HG02763 (cell line): ENCODE measurements at regions not wholly inside any gene's neighbourhood (a gene's known extent, or its start where the extent isn't known, plus 50 kb on each side); places are given as distances from the start of the nearest gene placed in this dataset.
"Not testable (repeated sequence)": the region's sequence is repeated elsewhere in the genome, so short reads cannot be mapped to it uniquely, and the experiment has no call there.

Experiments used
- ATAC-seq: cut with Tn5 transposase; IDR thresholded peaks from one replicate; pipeline ENCODE4 v1.9.1; 2021; ENCODE audit warnings: mild to moderate bottlenecking, moderate library complexity; ENCODE audit not compliant: unreplicated experiment

DNA sequence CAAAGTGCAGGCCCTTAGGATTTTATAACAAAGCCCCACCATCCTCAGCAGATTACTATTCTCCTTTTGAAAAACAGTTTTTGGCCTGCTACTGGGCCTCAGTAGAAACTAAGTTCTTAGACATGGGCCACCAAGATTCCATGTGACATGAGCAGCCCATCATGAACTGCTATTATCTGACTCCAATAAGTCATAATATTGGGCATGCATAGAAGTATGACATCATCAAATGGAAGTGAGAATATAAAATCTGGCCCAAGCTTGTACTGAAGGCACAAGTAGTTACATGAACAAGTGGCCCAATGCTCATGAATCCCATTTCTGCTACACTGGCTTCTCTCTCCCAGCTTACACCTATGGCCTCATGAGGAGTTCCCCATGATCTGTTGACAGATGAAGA lies 404.8 kb downstream of the EPHA5 start:
- ATAC-seq, result no peak

DNA sequence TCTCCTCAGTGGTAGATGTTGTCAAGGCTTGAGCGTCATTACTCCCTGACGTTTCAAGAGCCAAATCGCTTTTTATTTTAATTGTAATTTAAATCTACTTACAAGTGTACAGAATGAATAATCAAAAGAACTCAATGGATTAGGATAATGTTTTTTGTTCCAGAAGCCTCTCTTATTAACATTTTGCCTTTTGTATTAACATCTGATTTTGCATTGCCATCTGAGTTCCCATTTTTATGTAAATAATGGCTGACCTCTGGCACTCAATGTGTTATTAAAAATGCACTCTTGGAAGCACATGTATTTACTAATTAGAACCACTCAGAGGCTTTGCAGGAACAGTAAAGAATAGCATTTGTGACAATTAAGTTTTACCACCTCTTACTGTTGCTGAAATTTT lies 411.0 kb downstream of the EPHA5 start:
- no peak for ATAC-seq

DNA sequence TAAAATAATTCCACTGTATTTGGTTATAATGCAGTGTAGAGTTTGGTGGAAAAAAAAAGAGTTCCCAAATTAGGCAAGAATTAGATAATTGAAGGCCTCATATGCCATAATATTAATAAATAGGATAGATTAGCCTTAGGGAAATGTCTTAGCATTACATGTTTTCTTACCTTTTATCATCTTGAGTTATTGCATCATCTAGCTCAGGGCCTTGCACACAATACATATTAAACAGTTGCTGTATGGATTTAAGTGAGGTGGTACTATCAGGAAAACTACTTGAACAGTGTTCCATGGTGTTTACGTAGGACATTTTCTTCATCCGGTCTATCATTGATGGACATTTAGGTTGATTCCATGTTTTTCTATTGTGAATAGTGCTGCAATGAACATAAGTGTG lies 419.4 kb downstream of the EPHA5 start:
- ATAC-seq, result no peak

DNA sequence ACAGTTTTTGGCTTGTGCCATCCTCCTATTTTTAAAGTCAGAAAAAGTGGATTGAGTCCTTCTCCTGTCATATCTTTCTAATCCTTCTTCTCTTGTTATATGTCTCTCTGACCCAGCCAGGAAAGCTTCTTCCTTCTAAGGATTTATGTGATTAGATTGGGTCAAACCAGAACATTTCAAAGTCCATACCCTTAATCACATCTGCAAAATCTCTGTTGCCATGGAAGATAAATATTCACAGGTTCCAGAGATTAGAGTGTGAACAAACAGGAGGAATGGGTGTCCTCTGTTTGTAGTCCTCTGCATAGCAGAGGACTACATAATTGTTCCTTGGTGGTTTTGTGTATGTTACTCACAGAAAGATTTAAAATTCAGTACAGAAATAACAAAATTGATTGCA lies 421.2 kb downstream of the EPHA5 start:
- ATAC-seq, result no peak

DNA sequence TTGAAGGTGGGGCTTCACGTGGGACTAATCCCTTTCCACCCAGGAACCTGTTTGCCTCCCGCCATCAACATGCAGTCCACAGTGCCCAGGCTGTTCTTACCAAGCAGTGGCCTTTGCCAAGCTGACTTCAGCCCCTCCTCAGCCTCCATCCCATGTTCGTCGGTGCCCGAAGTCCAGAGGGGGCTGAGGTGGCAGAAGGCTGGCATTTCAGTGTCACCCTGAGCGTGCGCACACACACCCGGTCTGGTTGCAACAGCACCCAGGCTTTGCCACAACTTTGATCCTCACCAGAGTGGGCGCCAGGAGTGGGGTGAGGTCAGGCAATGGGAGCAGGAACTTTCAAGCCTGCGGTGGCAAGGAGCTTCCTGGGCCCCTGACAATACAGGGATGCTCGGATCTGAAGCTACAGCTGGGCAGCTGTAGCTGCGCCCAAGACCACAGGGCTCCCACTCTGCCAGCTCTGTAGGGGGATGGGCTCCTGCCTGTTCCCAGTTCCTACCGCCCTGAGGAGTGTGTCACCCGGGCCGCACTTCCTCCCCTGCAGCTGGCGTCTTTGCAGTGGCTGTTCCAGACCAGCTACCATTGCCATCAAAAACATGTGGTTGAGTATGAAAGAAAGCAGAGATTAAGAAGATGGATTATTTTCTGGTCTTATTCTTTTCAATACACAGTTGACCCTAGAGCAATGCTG lies 428.0 kb downstream of the EPHA5 start:
- no peak for ATAC-seq

DNA sequence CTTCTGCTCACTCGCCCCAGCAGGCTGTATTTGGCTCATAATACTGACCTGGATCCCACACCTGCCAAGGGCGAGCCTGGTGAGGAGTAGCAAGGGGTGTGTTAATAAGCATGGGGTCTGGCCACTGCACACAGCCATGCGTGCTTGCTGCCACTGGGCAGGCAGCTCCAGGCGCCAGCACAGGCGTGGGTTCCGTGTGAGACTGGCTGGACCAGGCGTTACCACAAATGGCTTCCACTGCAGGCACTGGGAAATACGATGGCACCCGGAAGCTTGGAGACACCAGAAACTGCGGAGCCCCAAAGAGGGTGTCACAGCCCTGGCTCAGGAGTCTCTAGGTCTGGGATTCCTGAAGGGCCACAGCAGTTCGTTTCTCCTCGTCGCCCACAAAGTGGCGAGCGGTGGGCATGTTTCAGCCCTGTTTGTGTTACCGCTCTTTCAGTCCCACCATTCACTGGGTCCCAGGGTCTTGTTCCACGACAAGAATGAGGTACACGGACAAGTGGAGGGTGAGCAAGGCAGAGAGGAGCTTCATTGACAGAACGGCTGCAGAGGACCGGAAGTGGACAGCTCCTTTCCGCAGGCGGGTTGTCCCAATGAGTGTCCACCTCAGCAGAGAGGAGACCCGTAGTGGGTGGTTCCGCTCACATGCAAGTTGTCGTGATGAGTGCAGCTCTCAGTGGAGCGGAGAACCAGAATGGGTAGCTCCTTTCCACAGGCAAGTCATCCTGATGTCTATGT lies 428.9 kb downstream of the EPHA5 start:
- no peak for ATAC-seq

DNA sequence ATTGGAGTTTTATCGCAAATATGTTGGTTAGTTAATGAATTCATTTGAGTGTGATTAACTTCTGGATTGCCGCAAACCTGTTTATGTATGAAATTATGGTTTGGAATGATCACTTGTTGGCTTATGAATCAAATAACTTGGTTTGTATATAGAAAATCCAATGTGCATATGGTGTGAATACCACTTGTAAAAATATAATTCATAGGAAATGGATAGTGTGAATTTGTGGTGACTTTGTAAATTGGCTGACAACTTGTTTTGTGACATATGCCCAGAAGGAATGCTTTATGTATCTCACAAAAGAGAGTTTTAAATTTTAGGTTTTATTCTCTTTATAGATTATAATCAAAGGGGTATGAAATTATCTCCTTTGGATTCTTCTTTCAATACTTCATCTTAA lies 436.2 kb downstream of the EPHA5 start:
- no peak for ATAC-seq

DNA sequence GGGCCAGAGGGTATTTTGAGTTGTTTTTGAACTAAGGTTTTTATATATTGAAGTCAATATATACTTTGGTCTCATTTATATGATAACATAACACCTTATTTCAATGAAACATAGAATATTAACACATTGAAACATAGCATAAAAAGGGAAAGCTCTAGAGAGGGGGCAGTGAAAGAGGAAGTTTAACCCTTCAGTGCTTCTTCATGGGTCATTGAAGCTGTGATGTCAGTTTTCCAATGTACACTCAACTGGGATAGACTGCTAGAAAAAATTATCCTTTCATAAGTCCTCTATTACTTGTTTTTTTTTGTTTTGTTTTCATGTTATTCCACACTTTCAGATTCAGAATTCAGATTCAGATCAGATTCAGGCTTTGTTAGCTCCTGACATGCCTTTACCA lies 442.7 kb downstream of the EPHA5 start:
- no peak for ATAC-seq

DNA sequence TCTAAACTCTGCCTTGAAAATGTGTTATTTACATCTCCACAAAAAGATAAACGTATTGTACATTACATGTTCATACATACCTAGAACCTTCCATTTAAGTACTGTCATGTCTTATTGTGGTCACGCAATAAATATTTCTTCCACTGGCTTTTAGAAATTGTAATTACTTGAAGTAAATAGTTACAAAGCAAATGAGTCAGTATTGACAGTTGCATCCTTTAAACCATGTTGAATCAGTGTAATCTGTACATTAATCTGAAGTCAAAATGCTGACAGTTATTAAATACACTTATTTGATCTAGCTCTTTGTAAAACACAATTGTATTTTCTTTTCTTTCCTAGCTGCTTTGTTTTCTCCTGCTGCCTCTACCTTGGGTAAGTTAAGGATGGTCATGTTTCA lies 446.7 kb downstream of the EPHA5 start:
- no peak for ATAC-seq

DNA sequence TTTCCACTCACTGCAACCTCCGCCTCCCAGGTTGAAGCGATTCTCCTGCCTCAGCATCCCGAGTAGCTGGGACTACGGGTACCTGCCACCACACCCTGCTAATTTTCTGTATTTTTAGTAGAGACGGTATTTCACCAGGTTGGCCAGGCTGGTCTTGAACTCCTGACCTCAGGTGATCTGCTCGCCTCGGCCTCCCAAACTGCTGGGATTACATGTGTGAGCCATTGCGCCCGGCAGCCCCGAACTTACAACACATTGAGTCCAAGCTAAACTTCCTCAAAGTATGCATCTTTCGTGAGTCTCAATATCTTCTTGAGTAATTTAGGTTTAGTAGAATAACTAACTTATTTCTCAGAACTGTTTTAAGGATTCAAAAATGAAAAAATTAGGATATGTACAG lies 447.2 kb downstream of the EPHA5 start:
- not testable (repeated sequence) for ATAC-seq

DNA sequence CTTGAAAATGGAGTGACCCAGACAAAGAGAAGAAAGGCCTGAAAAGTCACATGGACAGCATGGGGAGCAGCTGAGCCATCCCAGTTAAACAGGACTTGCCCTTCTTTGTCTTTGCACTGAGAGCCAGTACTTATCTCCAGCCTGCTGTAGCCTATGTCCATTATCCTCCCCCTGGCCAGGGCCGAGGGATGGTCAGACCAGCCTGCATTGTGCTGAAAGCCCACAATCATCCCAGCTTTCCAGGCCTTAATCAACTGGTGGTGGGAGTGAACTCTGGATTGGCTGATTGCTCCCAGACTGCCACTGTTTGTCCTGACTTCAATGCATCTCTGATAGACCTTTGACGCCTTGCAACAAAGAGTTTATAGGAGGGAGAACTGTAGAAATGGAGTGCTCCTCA lies 453.1 kb downstream of the EPHA5 start:
- no peak for ATAC-seq

DNA sequence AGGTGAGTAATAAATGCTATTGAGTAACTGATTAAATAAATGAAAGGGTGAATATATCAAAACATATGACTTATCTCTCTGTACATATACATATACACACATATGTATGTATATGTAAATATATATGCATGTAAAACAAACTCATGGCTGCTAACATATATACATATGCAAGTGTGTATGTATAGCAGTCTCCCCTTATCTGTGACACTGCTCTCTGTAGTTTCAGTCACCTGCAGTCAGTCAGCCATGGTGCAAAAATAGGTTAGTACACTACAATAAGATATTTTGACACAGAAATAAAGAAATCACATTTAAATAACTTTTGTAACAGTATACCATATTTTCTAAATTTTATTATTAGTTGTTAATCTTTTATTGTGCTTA lies 467.4 kb downstream of the EPHA5 start:
- no peak for ATAC-seq

DNA sequence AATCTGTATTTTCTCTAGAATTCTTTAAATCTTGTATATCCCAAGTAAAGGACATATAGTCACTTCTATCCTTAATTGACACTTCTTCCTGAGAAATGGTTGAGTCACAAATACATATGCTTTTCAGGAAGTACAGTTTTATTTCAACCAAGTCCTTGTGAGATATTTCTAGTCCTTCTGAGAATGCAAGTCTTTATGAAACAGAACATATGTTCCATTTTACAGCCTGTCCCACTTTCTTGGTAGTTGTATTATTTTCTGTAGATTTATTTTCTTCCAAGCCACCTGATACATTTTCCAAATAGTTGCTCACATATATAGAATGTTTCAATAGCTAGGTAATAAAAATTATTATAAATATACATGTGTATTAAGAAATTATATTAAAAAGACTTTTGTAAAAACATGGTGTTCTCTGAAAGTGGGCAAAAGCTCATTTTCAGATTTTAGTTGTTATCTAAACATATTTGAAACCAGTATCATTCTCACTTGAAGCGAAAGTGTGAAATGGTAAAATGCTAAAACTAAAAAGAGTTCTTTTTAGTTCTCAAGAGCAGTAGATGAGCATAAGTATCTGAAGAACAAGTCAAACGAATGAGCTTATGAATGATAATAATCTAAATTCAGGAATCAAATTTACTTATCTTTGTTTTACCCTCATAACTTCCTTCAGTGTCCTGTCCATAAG lies 468.0 kb downstream of the EPHA5 start:
- no peak for ATAC-seq

DNA sequence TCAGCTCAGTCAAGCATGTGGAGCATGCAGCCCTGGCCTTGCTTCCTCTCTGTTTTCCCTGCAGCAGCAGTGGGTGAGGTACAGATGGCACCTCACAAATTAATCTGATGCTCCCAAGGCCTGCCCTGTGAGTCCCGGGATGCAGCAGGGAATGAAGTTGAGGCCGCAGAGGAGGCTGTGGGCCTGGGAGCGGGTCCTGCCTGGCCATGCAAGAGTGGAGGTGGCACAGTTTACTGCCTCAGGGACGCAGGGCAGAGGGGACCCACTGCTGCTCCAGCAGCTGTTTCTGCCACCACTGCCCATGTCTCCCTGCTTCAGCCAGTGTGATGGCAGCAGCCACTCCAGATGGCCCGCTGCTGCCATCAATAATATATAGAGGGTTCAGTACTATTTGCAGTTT lies 474.6 kb downstream of the EPHA5 start:
- no peak for ATAC-seq

DNA sequence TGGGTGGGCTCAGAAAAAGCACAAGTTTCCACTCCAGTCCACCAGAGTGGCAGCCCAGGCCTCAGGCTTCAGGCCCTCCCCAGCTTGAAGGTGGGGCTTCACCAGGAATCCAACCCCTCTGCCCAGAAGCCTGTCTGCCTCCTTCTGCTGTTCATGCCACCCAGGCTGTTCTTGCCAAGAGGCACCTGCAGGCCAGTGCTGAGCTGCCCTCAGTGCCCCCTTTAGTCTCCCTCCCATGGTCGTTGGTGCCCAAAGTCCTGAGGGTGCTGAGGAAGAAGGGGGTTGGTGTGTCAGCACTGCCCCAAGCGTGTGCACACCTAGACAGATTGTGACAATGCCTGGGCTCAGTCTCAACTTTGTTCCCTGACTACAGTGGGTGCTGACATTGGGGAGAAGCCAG lies 475.3 kb downstream of the EPHA5 start:
- no peak for ATAC-seq

DNA sequence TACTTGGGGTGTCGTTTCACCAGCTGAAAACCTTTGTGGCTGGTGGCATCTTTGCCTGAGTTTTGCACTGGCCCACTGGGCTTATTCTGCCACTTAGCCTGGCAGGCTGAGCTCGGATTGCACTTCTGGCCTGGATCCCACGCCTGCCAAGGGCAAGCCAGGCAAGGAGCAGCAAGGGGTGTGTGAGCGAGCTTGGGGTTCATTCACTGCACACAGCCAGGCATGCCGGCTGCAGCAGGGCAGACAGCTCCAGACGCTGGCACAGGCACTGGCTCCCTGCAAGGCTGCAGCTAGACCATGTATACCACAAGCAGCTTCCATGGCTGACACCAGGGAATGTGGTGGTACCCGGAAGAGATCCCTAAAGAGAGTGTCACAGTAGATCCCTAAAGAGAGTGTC lies 476.3 kb downstream of the EPHA5 start:
- ATAC-seq, result no peak

DNA sequence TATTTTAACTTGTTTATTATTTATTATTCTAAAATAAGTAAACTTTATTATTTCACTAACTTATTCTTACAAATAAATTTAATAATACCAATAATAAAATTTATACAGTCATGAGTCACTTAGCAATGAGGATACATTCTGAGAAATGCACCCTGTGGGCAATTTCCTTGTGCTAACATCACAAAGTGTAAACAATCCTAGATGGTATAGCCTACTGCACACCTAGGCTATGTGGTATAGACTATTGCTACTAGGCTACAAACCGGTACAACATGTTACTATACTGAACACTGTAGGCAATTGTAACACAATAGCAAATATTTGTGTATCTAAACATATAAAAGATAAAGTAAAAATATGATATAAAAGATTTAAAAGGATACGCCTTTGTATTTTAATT lies 479.5 kb downstream of the EPHA5 start:
- ATAC-seq, result no peak

DNA sequence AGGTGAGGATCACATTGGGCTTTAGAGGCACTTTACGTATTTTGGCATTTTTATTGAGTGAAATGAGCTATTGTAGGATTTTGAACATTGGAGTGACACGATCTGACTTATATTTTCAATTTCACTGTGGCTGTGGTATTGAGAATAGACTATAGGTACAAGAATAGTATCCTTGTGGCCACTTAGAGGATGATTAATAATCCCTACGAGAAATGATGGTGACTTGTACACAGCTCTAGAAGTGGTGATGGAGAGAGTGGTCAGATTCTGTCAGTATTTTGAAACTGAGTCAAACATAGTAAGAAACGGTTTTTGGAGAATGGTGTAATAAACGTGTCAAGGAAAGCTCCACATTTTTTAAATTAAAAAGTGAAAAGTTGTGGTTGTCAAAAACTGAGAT lies 494.7 kb downstream of the EPHA5 start:
- ATAC-seq, result no peak

DNA sequence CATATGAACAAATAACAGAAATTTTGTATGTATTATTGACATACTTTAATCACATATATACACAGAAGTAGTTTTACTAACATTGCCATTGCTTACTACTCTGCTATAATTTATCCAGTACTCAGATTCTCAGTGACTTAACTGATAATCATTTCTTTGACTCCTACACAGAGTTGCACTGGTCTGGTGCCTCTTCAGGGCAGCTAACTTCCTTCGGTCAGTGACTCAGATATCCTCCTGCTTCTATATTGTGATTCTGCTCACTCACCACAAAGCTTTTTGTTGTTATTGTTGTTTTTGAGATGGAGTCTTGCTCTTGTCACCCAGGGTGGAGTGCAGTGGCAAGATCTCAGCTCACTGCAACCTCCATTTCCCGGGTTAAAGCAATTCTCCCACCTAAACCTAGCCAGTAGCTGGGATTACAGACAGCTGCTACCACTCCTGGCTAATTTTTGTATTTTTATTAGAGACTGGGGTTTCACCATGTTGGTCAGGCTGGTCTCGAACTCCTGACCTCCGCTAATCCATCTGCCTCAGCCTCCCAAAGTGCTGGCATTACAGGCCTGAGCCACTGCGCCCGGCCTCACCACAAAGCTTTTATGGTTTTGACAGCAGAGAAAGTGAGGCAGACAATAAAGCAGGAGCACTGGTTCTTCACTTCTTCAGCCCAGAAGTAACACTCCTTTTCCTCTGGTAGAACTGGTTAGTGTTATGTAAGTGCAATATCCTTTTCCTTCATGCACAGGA lies 499.3 kb downstream of the EPHA5 start:
- no peak for ATAC-seq

DNA sequence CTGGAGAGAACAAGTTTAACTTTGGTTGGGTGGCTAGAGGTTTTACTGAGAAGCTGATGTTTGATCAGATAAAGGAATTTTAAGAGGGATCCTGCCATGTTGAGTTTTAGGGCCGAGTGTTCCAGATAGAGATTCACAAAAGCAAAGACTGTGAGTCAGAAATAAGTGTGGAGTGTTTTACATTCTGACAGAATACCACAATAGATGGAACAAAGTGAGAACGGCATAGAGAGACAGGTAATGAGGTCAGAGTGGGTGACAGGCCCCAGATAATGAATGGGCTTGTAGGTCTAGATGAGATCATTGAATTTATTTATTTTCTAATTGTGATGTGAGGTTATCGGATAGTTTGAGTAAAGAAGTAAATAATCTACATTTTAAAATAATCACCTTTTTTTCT lies 502.6 kb downstream of the EPHA5 start:
- ATAC-seq, result no peak

DNA sequence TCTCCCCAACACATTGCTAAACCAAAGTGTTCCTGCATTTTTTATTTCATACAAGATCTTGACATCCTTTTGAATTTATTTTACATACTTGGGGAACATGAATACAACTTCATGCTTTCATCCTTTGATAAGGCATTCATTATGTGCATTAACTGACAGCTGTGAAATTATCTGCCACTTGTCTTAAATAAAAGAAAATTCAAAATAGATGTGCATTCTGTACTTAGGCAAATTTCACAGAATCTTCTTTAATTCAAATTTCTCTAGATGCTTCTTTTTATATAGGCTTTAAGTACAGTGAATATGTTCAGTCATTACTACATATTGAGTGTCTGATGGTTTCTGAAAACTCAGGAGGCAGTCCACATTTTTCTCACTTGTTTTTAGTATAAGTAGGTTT lies 518.1 kb downstream of the EPHA5 start:
- ATAC-seq, result no peak

DNA sequence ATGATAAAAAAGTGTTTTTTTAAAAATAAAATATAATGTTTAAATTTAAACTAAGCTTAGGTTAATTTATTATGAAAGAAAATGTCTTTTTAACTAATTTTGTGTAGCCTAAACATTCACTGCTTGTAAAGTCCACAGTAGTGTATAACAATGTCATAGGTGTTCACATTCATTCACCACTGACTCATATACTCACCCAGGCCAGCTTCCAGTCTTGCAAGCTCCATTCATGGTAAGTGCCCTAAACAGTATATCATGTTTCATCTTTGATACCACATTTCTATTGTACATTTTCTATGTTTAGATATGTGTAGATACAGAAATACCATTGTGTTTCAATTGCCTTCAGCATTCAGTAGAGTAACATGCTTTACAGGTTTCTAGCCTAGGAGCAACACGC lies 530.3 kb downstream of the EPHA5 start:
- ATAC-seq, result no peak
